RWPE1 (cell line): ENCODE measurements at regions not wholly inside any gene's neighbourhood (a gene's known extent, or its start where the extent isn't known, plus 50 kb on each side); places are given as distances from the start of the nearest gene placed in this dataset.

Experiments used
- CTCF ChIA-PET: fragments of 350-600 bp; sonication (Branson Sonifier 250); formaldehyde crosslinking; extraction: SDS; loops from one replicate; lab custom pipeline; 2021; lab: Yijun Ruan, JAX
- POLR2A ChIA-PET: fragments of 400-600 bp; formaldehyde crosslinking; extraction: SDS; loops from one replicate; lab custom pipeline; 2020; ENCODE audit warnings: antibody characterized with exemption; ENCODE audit not compliant: low non-redundant PET; lab: Yijun Ruan, JAX
- DNase-seq: peaks from one replicate; pipeline ENCODE4 v3.0.0; 2012; ENCODE audit warnings: low spot score
- H3K27ac ChIP-seq: fragments of 450-650 bp; 2 replicates; pipeline ENCODE4 v1.5.1; 2017
- CTCF ChIP-seq: fragments of 450-650 bp; conservative IDR thresholded peaks from 2 replicates; pipeline ENCODE4 v1.5.1; 2017; ENCODE audit warnings: low read depth, mild to moderate bottlenecking

GRCh38 chr1:34450325-34450724 is 273.6 kb downstream of the C1orf94 start:
- ChIA-PET POLR2A (no interaction called here), CTCF (no interaction called here)
- no peak for DNase-seq
- TF ChIP-seq CTCF: no peak
- no peak overlapping the region for H3K27ac ChIP-seq

- TF ChIP-seq CTCF: no peak
- POLR2A ChIA-PET: no interaction called here
- no peak for DNase-seq
- H3K27ac ChIP-seq: no peak overlapping the region
- CTCF ChIA-PET: no interaction called here
Measured at GRCh38 chr1:34452451-34452850, 275.7 kb downstream of the C1orf94 start.

- no peak overlapping the region for H3K27ac ChIP-seq
- ChIA-PET POLR2A (no interaction called here), CTCF (no interaction called here)
- DNase-seq: no peak
- TF ChIP-seq CTCF: no peak
Measured at GRCh38 chr1:34455121-34455520, 278.4 kb downstream of the C1orf94 start.

GRCh38 chr1:34460193-34460592 is 283.5 kb downstream of the C1orf94 start:
- no peak overlapping the region for H3K27ac ChIP-seq
- DNase-seq: peak; percentile 26
- ChIA-PET POLR2A (no interaction called here), CTCF (interaction anchor here (0.5 to 1.5 kb wide), 6 partner anchors 14 to 615 kb away, joined by 3 to 4 read pairs (median 4); no protein-coding TSS in a partner anchor)
- peak; percentile 43 for TF ChIP-seq CTCF

- DNase-seq: no peak
- ChIA-PET CTCF (no interaction called here), POLR2A (no interaction called here)
- no peak overlapping the region for H3K27ac ChIP-seq
- TF ChIP-seq CTCF: no peak
Measured at GRCh38 chr1:34470401-34470800, 284.4 kb upstream of the GJB5 start.

- CTCF ChIA-PET: interaction anchor here (0.7 kb wide), 1 partner anchor 794 kb away, joined by 3 read pairs; no protein-coding TSS in a partner anchor
- POLR2A ChIA-PET: no interaction called here
- H3K27ac ChIP-seq: no peak overlapping the region
- DNase-seq: no peak
- no peak for TF ChIP-seq CTCF
Measured at GRCh38 chr1:34474566-34474965, 280.3 kb upstream of the GJB5 start.
